Skeletal muscle satellite cell (primary cell): ENCODE measurements at regions not wholly inside any gene's neighbourhood (a gene's known extent, or its start where the extent isn't known, plus 50 kb on each side); places are given as distances from the start of the nearest gene placed in this dataset.
"Not testable (repeated sequence)": the region's sequence is repeated elsewhere in the genome, so short reads cannot be mapped to it uniquely, and the experiment has no call there.

Source experiments
- H3K27me3 ChIP-seq: 2 replicates; pipeline ENCODE4 v1.7.0; 2013; ENCODE audit warnings: low read length; ENCODE audit not compliant: control insufficient read depth, insufficient read depth
- H3K36me3 ChIP-seq: 2 replicates; pipeline ENCODE4 v1.7.0; 2013; ENCODE audit warnings: mild to moderate bottlenecking, control low read depth, low read length; ENCODE audit not compliant: insufficient read depth
- H3K4me1 ChIP-seq: 2 replicates; pipeline ENCODE4 v1.7.0; 2013; ENCODE audit warnings: low read length; ENCODE audit not compliant: control insufficient read depth, insufficient read depth
- H3K4me2 ChIP-seq: 2 replicates; pipeline ENCODE4 v1.7.0; 2013; ENCODE audit warnings: mild to moderate bottlenecking, low read length
- H3K4me3 ChIP-seq: 2 replicates; pipeline ENCODE4 v1.7.0; 2013; ENCODE audit warnings: low read length
- H3K9ac ChIP-seq: 2 replicates; pipeline ENCODE4 v1.7.0; 2013; ENCODE audit warnings: mild to moderate bottlenecking, low read depth, low read length, moderate library complexity
- H3K9me3 ChIP-seq: replicated peaks from 2 replicates; pipeline ENCODE4 v1.7.0; 2013; ENCODE audit warnings: mild to moderate bottlenecking, control low read depth, low read length

DNA sequence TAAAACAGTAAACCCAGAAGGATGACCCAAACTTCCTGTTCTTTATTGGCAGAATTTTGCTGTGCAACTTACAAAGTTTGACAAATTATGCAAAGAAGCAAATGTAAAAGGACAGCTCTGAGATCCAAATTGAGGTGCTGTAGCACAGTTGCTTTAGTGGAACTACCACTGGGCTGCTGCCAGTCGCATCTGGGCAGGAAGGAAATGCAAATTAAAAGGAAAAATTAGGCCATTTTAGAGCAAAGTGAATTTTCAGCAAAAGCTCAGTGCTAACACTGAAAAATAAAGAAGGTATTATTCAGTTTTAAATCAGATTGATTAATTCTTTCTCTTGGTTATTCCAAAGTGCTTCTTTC, 104.5 kb downstream of the ZMAT3 start:
- peak overlapping the region; percentile 64 for H3K4me2 ChIP-seq
- H3K36me3 ChIP-seq: no peaks in the 10 kb centered on the region
- H3K4me1 ChIP-seq: peaks cover 16% of the 10 kb centered on the region
- no peaks in the 10 kb centered on the region for H3K9me3 ChIP-seq
- H3K4me3 ChIP-seq: peak overlapping the region; percentile 19
- no peaks in the 10 kb centered on the region for H3K27me3 ChIP-seq
- peak overlapping the region; percentile 39 for H3K9ac ChIP-seq

DNA sequence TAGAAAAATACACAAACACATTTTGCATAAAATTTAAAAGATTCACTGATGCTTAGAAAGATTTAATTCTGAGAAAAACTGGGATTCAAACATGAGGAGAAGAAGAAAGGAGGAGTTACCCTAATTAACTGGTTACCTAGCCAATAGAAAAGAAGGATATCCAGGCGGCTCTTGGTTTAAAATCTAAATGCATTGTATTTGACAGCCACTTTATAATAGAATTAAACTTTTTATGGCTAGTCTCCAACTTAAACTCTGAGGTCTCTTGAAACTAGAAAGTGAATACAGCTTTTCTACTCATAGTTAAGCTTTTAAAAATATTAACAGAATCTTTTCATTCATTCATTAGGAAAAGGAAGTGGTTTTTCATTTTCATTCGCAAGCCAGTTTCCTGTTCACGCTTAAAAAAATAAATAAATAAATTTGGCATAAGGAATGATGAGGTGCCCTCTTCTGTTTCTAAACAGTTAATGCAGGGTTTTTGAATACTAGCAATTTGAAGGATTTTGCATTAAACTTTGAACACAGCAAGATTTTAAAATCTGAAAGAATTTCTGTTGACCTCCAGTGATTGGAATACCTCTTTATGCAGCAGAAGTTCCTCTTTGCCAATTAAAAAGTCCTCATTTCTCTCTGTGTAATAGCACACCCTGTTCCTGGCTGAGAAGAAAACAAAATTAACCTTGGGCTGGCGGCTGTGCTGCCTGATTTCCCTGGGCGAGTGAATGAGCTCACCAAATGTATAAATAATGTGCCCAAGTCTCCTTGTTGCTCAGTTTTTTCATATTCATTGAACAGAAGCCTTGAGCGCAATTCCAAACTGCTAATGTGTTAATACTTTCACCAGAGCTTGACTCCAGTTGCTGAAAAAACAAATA, 105.1 kb downstream of the ZMAT3 start:
- H3K4me2 ChIP-seq: peak overlapping the region; percentile 64
- H3K9me3 ChIP-seq: no peaks in the 10 kb centered on the region
- H3K36me3 ChIP-seq: no peaks in the 10 kb centered on the region
- peaks cover 16% of the 10 kb centered on the region for H3K4me1 ChIP-seq
- H3K27me3 ChIP-seq: no peaks in the 10 kb centered on the region
- H3K4me3 ChIP-seq: peak overlapping the region; percentile 19
- peak overlapping the region; percentile 39 for H3K9ac ChIP-seq

DNA sequence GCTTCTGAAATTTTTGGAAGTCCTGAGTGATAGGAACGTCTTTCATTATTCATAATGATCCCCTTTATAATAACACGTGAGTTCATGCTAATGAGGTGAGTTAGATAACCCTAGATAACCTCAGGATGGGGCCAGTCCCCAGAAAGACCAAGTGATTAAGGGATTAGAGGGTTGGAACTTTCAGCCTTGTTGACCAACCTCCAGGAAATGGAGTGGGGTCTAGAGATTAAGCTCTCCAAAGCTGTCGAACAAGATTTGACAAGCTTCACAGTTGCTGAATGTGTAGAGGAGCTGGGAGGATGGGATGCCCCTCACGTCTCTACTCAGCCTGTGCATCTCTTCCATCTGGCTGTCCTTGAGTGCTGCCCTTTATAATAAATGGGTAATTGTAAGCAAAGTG, 107.1 kb downstream of the ZMAT3 start:
- no peak overlapping the region for H3K4me3 ChIP-seq
- no peak overlapping the region for H3K4me2 ChIP-seq
- peaks cover 16% of the 10 kb centered on the region for H3K4me1 ChIP-seq
- H3K9me3 ChIP-seq: no peaks in the 10 kb centered on the region
- no peak overlapping the region for H3K9ac ChIP-seq
- H3K27me3 ChIP-seq: no peaks in the 10 kb centered on the region
- H3K36me3 ChIP-seq: peaks cover 6% of the 10 kb centered on the region

DNA sequence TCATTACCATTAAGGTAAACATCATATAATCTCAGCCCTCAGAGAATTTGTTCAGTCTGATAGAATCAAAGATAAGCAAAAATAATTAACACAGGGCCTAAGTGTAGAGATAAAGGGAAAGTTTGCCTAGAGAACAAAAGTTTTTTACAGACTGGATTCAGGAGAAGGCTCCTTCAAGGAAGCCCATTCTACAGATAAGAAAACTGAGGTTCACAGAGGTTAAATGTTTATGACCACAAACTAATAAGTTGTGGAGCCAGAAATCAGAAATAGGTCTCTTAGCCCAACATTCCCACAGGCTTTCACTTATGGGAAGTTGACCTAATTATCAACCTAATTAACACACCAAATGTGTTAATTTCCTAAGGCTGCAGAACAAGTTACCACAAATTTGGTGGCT, 110.7 kb downstream of the ZMAT3 start:
- Histone ChIP-seq H3K9me3 (no peaks in the 10 kb centered on the region), H3K4me3 (no peak overlapping the region), H3K36me3 (peaks cover 6% of the 10 kb centered on the region), H3K27me3 (no peaks in the 10 kb centered on the region), H3K4me1 (no peaks in the 10 kb centered on the region), H3K9ac (no peak overlapping the region), H3K4me2 (no peak overlapping the region)

DNA sequence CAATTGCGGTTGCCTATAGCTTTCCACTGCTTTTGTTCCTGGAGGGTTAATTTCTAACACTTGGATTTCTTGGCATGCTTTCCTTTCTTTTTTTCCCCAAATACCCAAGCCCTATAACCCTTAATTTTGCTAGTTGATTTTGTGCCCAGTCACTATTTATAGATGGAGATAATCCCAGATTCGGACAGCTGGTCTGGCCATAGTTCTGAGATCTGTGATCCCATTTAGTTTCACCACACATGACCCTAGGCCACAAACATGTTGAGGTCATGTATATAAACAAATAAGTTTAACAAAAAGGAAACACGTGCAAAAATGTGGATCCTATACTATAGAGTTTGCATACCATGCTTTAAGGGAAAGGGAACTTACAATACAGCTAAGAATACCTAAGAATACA, 111.4 kb downstream of the ZMAT3 start:
- H3K4me1 ChIP-seq: no peaks in the 10 kb centered on the region
- H3K36me3 ChIP-seq: peaks cover 6% of the 10 kb centered on the region
- no peak overlapping the region for H3K4me2 ChIP-seq
- H3K9ac ChIP-seq: no peak overlapping the region
- H3K4me3 ChIP-seq: no peak overlapping the region
- no peaks in the 10 kb centered on the region for H3K27me3 ChIP-seq
- no peaks in the 10 kb centered on the region for H3K9me3 ChIP-seq

DNA sequence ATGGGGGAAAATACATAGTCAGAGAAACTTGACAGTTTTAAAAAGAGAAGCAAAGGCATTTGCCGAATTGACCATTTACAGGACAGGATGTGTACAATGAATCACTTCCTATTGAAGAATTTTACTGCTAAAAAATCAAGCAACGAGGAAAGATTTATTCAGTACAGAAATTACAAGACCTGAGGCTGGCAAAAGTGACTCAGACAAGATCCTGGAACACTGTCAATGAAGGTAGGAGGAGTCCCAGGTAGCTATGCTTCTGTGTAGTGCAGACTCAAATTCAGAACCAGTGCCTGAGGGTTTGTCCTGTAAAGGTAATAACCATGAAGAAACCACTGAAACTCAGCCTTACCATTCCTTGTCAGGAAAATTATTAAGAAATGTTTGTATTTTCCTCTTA, 120.9 kb downstream of the ZMAT3 start:
- Histone ChIP-seq H3K36me3 (no peaks in the 10 kb centered on the region), H3K4me1 (peaks cover 3% of the 10 kb centered on the region), H3K27me3 (no peaks in the 10 kb centered on the region), H3K4me3 (no peak overlapping the region), H3K4me2 (no peak overlapping the region), H3K9me3 (no peaks in the 10 kb centered on the region), H3K9ac (no peak overlapping the region)

DNA sequence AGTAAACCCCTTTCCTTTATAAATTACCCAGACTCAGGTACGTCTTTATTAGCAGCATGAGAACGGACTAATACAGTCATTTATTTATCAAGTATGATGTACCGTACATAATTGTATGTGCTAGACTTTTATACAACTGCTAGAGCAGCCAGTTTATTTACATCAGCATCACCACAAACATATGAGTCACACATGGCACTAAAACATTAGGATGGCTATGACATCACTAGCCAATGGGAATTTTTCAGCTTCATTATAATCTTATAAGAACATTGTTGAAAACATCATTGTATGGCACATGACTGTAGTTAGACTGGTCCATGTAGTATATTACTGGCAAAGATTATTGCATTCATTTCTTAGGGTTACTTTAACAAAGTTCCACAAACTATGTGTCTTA, 121.7 kb downstream of the ZMAT3 start:
- Histone ChIP-seq H3K9me3 (no peaks in the 10 kb centered on the region), H3K27me3 (no peaks in the 10 kb centered on the region), H3K36me3 (no peaks in the 10 kb centered on the region), H3K4me2 (no peak overlapping the region), H3K9ac (no peak overlapping the region), H3K4me1 (peaks cover 3% of the 10 kb centered on the region), H3K4me3 (no peak overlapping the region)

- no peak overlapping the region for H3K9ac ChIP-seq
- H3K4me1 ChIP-seq: peaks cover 3% of the 10 kb centered on the region
- no peaks in the 10 kb centered on the region for H3K9me3 ChIP-seq
Measured at GRCh38 chr3:178948546-178948945, 123.1 kb downstream of the ZMAT3 start.

DNA sequence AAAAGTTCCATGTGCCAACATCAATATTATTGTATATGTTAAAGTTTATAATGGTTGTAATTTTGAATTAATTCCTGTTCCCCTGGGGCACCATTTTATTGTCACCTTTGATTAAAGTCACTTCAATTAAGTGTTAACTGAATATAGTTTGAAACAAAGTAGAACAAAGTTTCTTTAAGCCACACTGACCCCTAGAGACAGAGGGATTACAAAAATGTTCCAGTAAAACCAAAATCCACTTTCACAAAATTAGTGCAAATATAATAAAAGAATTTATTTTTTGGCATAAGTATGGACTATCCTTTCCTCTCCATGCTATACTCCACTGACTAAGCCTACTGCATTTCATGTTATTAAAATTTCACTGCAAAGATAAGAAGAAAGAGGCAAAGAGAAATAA, 123.9 kb downstream of the ZMAT3 start:
- Histone ChIP-seq H3K9me3 (no peaks in the 10 kb centered on the region), H3K27me3 (no peaks in the 10 kb centered on the region), H3K36me3 (no peaks in the 10 kb centered on the region), H3K4me1 (peaks cover 3% of the 10 kb centered on the region), H3K4me3 (no peak overlapping the region), H3K4me2 (no peak overlapping the region), H3K9ac (no peak overlapping the region)

More at GRCh38 chr3:178948546-178948945, 123.1 kb downstream of the ZMAT3 start:
- H3K36me3 ChIP-seq: no peaks in the 10 kb centered on the region
- H3K4me3 ChIP-seq: no peak overlapping the region
- H3K27me3 ChIP-seq: no peaks in the 10 kb centered on the region
- H3K4me2 ChIP-seq: no peak overlapping the region

DNA sequence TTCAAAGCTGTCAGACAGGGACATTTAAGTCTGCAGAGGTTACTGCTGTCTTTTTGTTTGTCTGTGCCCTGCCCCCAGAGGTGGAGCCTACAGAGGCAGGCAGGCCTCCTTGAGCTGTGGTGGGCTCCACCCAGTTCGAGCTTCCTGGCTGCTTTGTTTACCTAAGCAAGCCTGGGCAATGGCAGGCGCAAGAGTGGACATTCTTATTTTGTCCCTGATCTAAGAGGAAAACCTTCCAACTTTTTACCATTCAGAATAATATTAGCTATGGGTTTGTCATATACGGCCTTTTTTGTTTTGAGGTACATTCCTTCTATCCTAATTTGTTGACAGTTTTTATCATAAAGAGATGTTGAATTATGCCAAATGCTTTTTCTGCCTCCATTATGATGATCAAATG, 129.3 kb downstream of the ZMAT3 start:
- H3K36me3 ChIP-seq, H3K4me3 ChIP-seq, H3K9ac ChIP-seq, H3K4me1 ChIP-seq, H3K9me3 ChIP-seq, H3K27me3 ChIP-seq, H3K4me2 ChIP-seq: not testable (repeated sequence)

GRCh38 chr3:178930116-178930515, 141.5 kb downstream of the ZMAT3 start:
- H3K9me3 ChIP-seq: no peaks in the 10 kb centered on the region
- no peaks in the 10 kb centered on the region for H3K27me3 ChIP-seq
- H3K4me2 ChIP-seq: no peak overlapping the region
- H3K36me3 ChIP-seq: no peaks in the 10 kb centered on the region
- no peaks in the 10 kb centered on the region for H3K4me1 ChIP-seq
- H3K4me3 ChIP-seq: no peak overlapping the region
- no peak overlapping the region for H3K9ac ChIP-seq

GRCh38 chr3:178916223-178916622, 155.4 kb downstream of the ZMAT3 start:
- Histone ChIP-seq H3K27me3 (no peaks in the 10 kb centered on the region), H3K9me3 (peaks cover 5% of the 10 kb centered on the region), H3K4me3 (no peak overlapping the region), H3K36me3 (no peaks in the 10 kb centered on the region), H3K4me1 (no peaks in the 10 kb centered on the region), H3K9ac (no peak overlapping the region), H3K4me2 (no peak overlapping the region)
